NCI-H2107 treated with DMSO at 0.1 percent for 48 hours (cell line): ENCODE measurements at regions not wholly inside any gene's neighbourhood (a gene's known extent, or its start where the extent isn't known, plus 50 kb on each side); places are given as distances from the start of the nearest gene placed in this dataset.

Experiments
- DNase-seq: peaks from one replicate; lab custom pipeline; 2025; ENCODE audit not compliant: unreplicated experiment; lab: John Stamatoyannopoulos, UW

GRCh38 chr15:94749811-94750617 is 518.7 kb downstream of the MCTP2 start:
- DNase-seq = no peak

GRCh38 chr15:94760348-94760747 is 529.0 kb downstream of the MCTP2 start:
- no peak for DNase-seq

- DNase-seq = no peak
Measured at GRCh38 chr15:94761574-94761973, 530.2 kb downstream of the MCTP2 start.

GRCh38 chr15:94769089-94769488 is 537.7 kb downstream of the MCTP2 start:
- DNase-seq = no peak

- no peak for DNase-seq
Measured at GRCh38 chr15:94770199-94770598, 538.8 kb downstream of the MCTP2 start.

- DNase-seq = no peak
Measured at GRCh38 chr15:94777037-94777436, 545.7 kb downstream of the MCTP2 start.

GRCh38 chr15:94778840-94779239 is 547.5 kb downstream of the MCTP2 start:
- no peak for DNase-seq

- DNase-seq = no peak
Measured at GRCh38 chr15:94780166-94780565, 548.8 kb downstream of the MCTP2 start.

- no peak for DNase-seq
Measured at GRCh38 chr15:94785091-94785490, 553.7 kb downstream of the MCTP2 start.

- no peak for DNase-seq
Measured at GRCh38 chr15:94791008-94791407, 559.6 kb downstream of the MCTP2 start.

- no peak for DNase-seq
Measured at GRCh38 chr15:94791510-94791909, 560.1 kb downstream of the MCTP2 start.

- DNase-seq = no peak
Measured at GRCh38 chr15:94792196-94792595, 560.8 kb downstream of the MCTP2 start.

- no peak for DNase-seq
Measured at GRCh38 chr15:94793207-94793606, 561.8 kb downstream of the MCTP2 start.

- no peak for DNase-seq
Measured at GRCh38 chr15:94793641-94794040, 562.3 kb downstream of the MCTP2 start.

GRCh38 chr15:94804613-94805012 is 573.3 kb downstream of the MCTP2 start:
- DNase-seq = no peak

GRCh38 chr15:94815110-94815731 is 583.9 kb downstream of the MCTP2 start:
- no peak for DNase-seq

GRCh38 chr15:94815914-94816313 is 584.6 kb downstream of the MCTP2 start:
- DNase-seq = no peak

GRCh38 chr15:94829887-94830884 is 598.8 kb downstream of the MCTP2 start:
- DNase-seq = no peak

GRCh38 chr15:94834000-94834399 is 602.6 kb downstream of the MCTP2 start:
- DNase-seq = no peak

GRCh38 chr15:94834494-94834893 is 603.1 kb downstream of the MCTP2 start:
- no peak for DNase-seq

- no peak for DNase-seq
Measured at GRCh38 chr15:94838281-94838680, 606.9 kb downstream of the MCTP2 start.
